ENCODE measurements at regions not wholly inside any gene's neighbourhood (a gene's known extent, or its start where the extent isn't known, plus 50 kb on each side); places are given as distances from the start of the nearest gene placed in this dataset.
"Not testable (repeated sequence)": the region's sequence is repeated elsewhere in the genome, so short reads cannot be mapped to it uniquely, and the experiment has no call there.

DNA sequence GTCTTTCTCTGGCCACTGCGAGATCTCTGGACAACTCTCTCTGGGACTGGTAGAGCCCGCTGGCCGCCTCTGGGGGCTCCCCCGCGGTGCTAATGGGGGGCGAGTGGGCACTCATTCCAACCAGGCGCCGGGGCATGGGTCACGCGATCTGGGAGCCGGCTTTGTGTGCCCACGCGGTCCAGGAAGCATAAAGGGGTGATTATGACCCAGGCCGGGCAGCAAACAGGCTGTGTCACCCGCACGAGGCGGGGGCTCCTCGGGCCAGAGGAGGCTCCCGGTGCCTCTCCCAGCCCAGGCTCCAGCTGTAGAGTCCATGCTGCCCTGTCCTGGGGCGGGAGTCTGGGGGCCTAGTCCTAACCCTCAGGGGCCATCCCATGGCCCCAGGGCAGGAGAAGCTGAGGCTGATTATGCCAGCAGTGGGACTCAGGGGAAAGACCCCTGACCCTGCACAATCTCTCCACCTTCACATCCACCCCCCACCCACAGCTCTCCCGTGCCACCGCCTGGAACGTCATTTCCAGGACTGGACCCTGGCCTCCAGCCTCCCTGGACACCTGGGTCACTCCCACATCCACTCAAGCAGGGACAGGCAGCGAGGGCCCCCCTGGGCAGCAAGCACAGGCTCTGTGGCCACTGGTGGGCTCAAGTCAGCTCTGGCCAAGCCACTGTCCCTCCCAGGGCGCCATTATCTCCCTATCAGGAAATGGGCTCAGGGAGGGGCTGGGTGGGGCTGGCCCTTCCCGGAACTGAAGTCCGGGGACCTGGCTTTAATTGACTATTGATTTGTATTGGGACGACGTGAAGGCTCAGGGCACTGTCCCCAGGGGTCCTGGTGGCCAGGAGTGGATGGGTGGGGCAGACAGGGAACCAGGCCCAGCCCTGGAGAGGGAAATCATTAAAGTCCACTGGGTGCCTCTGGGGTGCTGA is 50.0 kb downstream of the PTPRS start:
- no peak for DNase-seq (ENCODE audit: low read depth)

- no peak for DNase-seq (ENCODE audit: low read depth)
Measured at GRCh38 chr19:5289060-5289990, 51.3 kb downstream of the PTPRS start.

GRCh38 chr19:5288347-5288739 is 52.3 kb downstream of the PTPRS start:
- no peak for DNase-seq (ENCODE audit: low read depth)

GRCh38 chr19:5287066-5287465 is 53.5 kb downstream of the PTPRS start:
- no peak for DNase-seq (ENCODE audit: low read depth)

DNA sequence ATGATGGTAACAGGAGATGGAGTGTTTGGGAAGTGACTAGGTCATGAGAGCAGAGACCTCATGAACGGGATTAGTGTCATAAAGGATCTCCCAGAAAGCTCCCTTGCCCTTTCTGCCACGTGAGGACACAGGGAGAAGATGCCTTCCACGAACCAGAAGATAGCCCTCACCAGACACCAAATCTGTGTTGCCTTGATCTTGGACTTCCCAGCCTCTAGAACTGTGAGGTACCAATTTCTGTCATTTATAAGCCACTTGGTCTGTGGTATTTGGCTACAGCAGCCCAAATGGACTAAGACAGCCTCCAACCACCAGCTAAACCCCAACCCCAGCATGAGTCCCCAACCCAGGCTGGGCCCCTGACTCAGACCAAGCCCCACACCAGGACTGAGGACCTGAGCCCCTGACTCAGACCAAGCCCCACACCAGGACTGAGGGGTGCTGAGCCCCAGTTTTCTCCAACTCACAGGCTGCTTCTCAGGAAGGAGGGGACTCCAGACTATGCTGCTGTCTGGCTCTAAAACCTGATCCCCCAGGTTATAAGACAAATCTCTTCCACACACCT is 54.1 kb downstream of the PTPRS start:
- DNase-seq (ENCODE audit: low read depth), result no peak

DNA sequence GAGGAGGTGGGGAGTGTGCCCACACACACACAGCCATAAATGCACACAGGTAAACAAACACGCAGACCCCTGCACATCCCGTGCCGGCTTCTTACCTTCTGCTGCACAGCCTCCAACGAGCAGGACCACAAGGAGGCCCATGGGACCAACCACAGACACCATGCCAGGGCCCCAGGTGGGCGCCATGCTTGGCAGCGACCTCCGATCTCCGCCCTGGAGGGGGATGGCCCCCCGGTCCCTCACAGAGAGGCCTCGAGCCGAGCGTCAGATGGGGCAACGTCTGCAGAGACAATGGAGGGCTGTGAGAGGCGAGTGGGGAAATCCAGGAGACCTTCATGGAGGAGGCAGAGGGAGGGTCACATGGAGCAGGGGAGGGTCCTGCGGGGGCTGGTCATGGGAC is 54.7 kb downstream of the PTPRS start:
- DNase-seq (ENCODE audit: low read depth), result no peak

DNA sequence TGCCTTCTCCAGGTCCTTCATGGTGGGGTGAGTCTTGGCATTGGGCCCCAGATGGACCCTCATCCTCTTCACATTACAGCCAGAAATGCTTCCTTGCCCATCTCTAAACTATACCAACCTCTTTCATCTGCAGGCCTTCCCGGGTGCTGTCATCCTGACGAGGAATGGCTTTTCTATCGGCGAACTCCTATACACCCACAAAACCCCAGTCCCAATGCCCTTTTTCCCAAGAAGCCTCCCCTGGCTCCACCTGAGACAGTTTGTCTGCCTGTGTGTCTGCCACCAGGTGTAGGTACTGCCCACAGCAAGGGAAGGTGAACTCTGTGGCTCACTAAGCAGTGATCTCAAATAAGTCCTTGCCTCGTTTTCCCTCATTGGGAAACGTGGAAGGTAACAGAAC is 55.3 kb downstream of the PTPRS start:
- DNase-seq (ENCODE audit: low read depth), result no peak

DNA sequence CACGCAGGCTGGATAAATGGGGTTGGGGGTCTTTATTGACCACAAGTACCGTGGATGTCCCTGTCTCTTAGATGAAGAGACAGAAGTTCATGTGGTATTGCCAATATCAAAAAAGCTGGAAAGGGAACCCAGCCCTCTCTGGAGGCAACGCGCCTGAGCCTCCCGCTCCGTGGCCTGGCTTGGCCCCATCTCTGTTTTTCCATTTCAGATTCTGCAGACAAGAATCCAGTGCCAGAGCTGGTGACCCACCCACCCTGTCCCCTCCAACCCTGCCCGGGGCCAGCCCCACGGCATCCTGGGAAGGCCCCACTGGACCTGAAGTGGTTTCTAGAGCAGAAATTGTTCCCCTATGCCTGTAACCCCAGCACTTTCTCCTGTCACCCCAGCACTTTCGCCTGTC is 57.7 kb downstream of the PTPRS start:
- DNase-seq (ENCODE audit: low read depth), result no peak

- no peak for DNase-seq (ENCODE audit: low read depth)
Measured at GRCh38 chr19:5281588-5281987, 59.0 kb downstream of the PTPRS start.

- not testable (repeated sequence) for DNase-seq (ENCODE audit: low read depth)
Measured at GRCh38 chr19:5275668-5276067, 64.9 kb downstream of the PTPRS start.

DNA sequence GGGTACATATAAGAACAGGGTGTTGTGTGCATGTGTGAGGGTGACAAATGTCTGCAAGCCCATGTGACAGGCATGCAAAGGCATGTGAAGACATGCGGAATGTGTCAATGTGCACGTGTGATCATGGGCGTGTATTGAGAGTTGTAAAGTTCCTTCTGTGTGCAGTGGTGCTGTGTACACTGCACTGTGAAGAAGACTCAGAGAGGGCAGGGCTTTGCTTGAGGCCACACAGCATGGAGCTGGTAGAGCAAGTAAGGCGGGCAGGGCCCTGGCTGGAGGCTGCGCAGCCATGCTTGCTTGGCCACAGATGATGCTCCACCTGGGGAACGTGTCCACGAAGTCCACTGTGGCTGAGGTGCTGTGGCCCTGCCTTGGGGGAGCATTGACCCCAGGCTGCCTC is 66.8 kb downstream of the PTPRS start:
- no peak for DNase-seq (ENCODE audit: low read depth)

DNA sequence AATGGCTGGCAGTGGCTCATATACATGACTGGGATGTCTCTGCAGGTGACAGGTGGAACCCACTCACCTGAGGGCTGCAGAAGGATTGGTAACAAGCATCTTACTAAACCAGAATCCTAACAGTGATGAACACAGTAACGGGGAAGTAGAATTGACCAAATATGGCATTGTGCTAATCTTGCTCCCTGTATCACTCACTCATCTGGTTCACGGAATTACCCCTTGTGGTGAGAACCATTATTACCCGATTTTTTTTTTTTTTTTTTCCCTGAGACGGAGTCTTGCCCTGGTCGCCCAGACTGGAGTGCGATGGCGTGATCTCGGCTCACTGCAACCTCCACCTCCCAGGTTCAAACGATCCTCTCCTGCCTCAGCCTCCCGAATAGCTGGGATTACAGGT is 69.5 kb downstream of the PTPRS start:
- DNase-seq (ENCODE audit: low read depth), result no peak

DNA sequence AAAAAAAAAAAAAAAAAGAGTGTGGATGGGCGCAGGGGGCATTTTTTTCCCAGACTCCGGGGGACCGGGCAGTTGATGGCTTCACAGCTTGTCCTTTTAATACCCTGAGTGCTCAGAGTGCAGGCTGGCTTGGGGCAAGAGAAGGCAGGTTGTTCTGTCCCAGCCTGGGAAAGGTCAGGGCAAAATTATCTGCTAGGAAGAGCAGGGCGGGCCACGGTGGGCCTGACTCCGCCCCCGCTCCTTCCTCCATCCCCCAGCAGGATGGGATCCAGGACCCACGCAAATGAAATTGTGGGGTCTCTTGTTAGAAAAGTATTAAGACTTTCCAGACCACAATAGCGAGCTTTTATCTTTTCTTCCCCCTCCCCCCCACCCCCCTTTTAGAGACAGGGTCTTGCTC is 70.7 kb downstream of the PTPRS start:
- DNase-seq (ENCODE audit: low read depth), result no peak

DNA sequence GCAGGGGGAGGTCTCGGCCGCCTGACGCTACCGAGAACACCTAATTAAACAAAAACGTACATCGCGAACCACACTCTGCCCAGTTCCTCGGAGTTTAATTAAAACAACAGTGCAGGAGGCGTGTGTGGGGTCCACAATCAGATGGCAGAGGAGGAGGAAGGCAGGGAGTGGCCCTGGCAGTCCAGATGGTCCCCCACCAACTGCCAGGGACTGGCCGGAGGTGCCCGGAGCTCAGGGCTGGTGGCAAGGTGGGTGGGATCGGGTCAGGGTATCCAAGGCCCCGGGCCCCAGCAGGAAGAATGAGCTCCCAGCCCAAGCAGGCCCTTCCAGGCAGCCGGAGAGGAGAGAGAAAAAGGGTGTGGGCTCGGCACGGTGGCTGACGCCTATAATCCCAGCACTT is 71.3 kb downstream of the PTPRS start:
- DNase-seq (ENCODE audit: low read depth), result no peak

- no peak for DNase-seq (ENCODE audit: low read depth)
Measured at GRCh38 chr19:5268801-5269200, 71.8 kb downstream of the PTPRS start.

DNA sequence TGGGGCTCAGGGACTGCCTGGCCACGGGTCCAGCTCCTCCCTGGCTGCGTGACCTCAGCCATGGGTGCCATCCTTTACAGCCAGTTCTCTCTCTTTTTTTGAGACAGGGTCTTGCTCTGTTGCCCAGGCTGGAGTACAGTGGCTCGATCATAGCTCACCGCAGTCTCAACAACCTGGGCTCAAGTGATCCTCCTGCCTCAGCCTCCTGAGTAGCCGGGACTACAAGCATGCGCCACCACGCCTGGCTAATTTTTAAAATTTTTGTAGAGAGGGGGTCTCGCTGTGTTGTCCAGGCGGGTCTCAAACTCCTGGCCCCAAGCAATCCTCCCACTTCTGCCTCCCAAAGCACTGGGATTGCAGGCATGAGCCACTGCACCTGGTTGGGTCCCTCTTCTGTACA is 75.4 kb downstream of the PTPRS start:
- DNase-seq (ENCODE audit: low read depth), result no peak

DNA sequence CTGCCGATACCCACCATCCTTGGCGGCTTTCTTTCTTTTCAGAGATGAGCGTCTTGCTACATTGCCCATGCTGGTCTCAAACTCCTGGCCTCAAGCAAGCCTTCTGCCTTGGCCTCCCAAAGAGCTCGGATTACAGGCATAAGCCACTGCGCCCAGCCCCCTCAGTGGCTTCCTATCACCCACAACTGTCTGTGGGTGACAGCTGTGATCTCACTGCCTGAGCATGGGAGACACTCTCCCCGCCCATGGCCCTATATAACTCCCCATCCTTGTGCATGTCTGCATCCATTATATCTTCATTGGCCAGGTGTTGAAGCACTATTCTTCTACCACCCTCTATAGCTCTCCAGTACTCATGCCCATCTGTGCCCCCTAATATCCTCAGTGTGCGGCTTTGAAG is 76.2 kb downstream of the PTPRS start:
- DNase-seq (ENCODE audit: low read depth), result no peak

DNA sequence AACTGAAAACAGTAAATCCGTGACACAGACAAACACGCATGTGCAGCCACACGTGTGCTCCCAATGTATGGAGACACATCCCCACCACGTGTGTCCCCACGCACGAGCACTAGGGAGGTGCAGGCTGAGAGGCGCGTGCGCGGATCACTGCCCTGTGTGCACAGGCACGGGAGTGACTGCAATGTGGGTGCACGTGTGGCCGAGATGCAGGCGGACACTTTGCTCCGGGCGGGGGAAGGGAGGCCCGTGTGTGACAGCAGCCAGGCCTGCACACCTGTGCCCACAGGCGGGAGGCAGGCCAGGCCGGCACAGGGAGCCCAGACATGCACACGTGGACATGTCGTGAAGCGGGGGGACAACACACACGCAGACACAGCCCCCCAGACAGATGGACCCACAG is 77.0 kb downstream of the PTPRS start:
- no peak for DNase-seq (ENCODE audit: low read depth)

DNA sequence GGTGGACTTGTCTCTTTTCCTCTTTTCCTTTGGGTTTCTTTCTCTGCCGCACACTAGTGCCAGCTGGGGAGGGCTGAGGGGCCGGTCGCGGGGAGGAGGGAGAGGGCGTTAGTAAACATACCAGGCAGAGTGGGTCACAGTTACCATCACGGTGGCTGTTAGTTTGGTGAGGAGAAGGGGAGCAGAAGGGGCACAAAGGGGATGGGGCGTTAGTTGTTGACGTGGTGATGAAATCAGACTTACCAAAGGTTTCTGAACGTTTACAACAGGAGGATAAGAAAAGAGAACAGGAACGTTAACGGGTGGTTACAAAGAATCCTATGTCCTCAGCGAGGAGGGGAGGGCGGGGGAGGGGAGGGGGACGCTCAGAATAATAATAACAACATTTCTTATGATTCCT is 77.9 kb downstream of the PTPRS start:
- DNase-seq (ENCODE audit: low read depth), result no peak

GRCh38 chr19:5261156-5261890 is 79.3 kb downstream of the PTPRS start:
- no peak for DNase-seq (ENCODE audit: low read depth)

GRCh38 chr19:5260381-5260967 is 80.1 kb downstream of the PTPRS start:
- no peak for DNase-seq (ENCODE audit: low read depth)

- DNase-seq (ENCODE audit: low read depth), result no peak
Measured at GRCh38 chr19:5259750-5260149, 80.9 kb downstream of the PTPRS start.
